ENCODE measurements at regions not wholly inside any gene's neighbourhood (a gene's known extent, or its start where the extent isn't known, plus 50 kb on each side); places are given as distances from the start of the nearest gene placed in this dataset.

- Histone ChIP-seq H3K36me3 (ENCODE audit: control insufficient read depth in 2 of 2, insufficient read depth in 2 of 2, low read length in 2 of 2) (no peaks in the 10 kb centered on the region), H3K9me3 (ENCODE audit: control insufficient read depth in 2 of 2, low read length in 2 of 2) (no peaks in the 10 kb centered on the region), H3K4me3 (ENCODE audit: low read length in 2 of 2) (no peak overlapping the region), H3K27me3 (ENCODE audit: control insufficient read depth in 2 of 2, insufficient read depth in 2 of 2, low read length in 2 of 2) (no peaks in the 10 kb centered on the region), H3K9ac (ENCODE audit: low read depth in 1 of 2, low read length in 2 of 2) (no peak overlapping the region), H3K27ac (ENCODE audit: low read depth in 2 of 2, low read length in 2 of 2) (no peak overlapping the region), H3K4me1 (ENCODE audit: control insufficient read depth in 2 of 2, insufficient read depth in 2 of 2, low read length in 2 of 2) (no peaks in the 10 kb centered on the region)
These were observed 439.2 kb downstream of the SETBP1 start for GRCh38 chr18:45119876-45120275.

- H3K27ac ChIP-seq (ENCODE audit: low read depth in 2 of 2, low read length in 2 of 2): no peak overlapping the region
- H3K4me1 ChIP-seq (ENCODE audit: control insufficient read depth in 2 of 2, insufficient read depth in 2 of 2, low read length in 2 of 2): no peaks in the 10 kb centered on the region
- H3K9me3 ChIP-seq (ENCODE audit: control insufficient read depth in 2 of 2, low read length in 2 of 2): no peaks in the 10 kb centered on the region
- no peak overlapping the region for H3K4me3 ChIP-seq (ENCODE audit: low read length in 2 of 2)
- no peaks in the 10 kb centered on the region for H3K27me3 ChIP-seq (ENCODE audit: control insufficient read depth in 2 of 2, insufficient read depth in 2 of 2, low read length in 2 of 2)
- H3K36me3 ChIP-seq (ENCODE audit: control insufficient read depth in 2 of 2, insufficient read depth in 2 of 2, low read length in 2 of 2): no peaks in the 10 kb centered on the region
- H3K9ac ChIP-seq (ENCODE audit: low read depth in 1 of 2, low read length in 2 of 2): no peak overlapping the region
These were observed 440.5 kb downstream of the SETBP1 start for GRCh38 chr18:45121146-45121545.

- Histone ChIP-seq H3K9ac (ENCODE audit: low read depth in 1 of 2, low read length in 2 of 2) (no peak overlapping the region), H3K4me1 (ENCODE audit: control insufficient read depth in 2 of 2, insufficient read depth in 2 of 2, low read length in 2 of 2) (no peaks in the 10 kb centered on the region), H3K4me3 (ENCODE audit: low read length in 2 of 2) (no peak overlapping the region), H3K36me3 (ENCODE audit: control insufficient read depth in 2 of 2, insufficient read depth in 2 of 2, low read length in 2 of 2) (no peaks in the 10 kb centered on the region), H3K27me3 (ENCODE audit: control insufficient read depth in 2 of 2, insufficient read depth in 2 of 2, low read length in 2 of 2) (no peaks in the 10 kb centered on the region), H3K9me3 (ENCODE audit: control insufficient read depth in 2 of 2, low read length in 2 of 2) (no peaks in the 10 kb centered on the region), H3K27ac (ENCODE audit: low read depth in 2 of 2, low read length in 2 of 2) (no peak overlapping the region)
These were observed 441.8 kb downstream of the SETBP1 start for GRCh38 chr18:45122506-45122905.

- Histone ChIP-seq H3K4me3 (ENCODE audit: low read length in 2 of 2) (no peak overlapping the region), H3K27me3 (ENCODE audit: control insufficient read depth in 2 of 2, insufficient read depth in 2 of 2, low read length in 2 of 2) (no peaks in the 10 kb centered on the region), H3K36me3 (ENCODE audit: control insufficient read depth in 2 of 2, insufficient read depth in 2 of 2, low read length in 2 of 2) (no peaks in the 10 kb centered on the region), H3K4me1 (ENCODE audit: control insufficient read depth in 2 of 2, insufficient read depth in 2 of 2, low read length in 2 of 2) (no peaks in the 10 kb centered on the region), H3K9ac (ENCODE audit: low read depth in 1 of 2, low read length in 2 of 2) (no peak overlapping the region), H3K9me3 (ENCODE audit: control insufficient read depth in 2 of 2, low read length in 2 of 2) (no peaks in the 10 kb centered on the region), H3K27ac (ENCODE audit: low read depth in 2 of 2, low read length in 2 of 2) (no peak overlapping the region)
These were observed 446.7 kb downstream of the SETBP1 start for GRCh38 chr18:45127405-45127804.

GRCh38 chr18:45133276-45133675 is 452.6 kb downstream of the SETBP1 start:
- H3K9ac ChIP-seq (ENCODE audit: low read depth in 1 of 2, low read length in 2 of 2): no peak overlapping the region
- no peaks in the 10 kb centered on the region for H3K9me3 ChIP-seq (ENCODE audit: control insufficient read depth in 2 of 2, low read length in 2 of 2)
- H3K36me3 ChIP-seq (ENCODE audit: control insufficient read depth in 2 of 2, insufficient read depth in 2 of 2, low read length in 2 of 2): no peaks in the 10 kb centered on the region
- H3K4me3 ChIP-seq (ENCODE audit: low read length in 2 of 2): no peak overlapping the region
- no peaks in the 10 kb centered on the region for H3K4me1 ChIP-seq (ENCODE audit: control insufficient read depth in 2 of 2, insufficient read depth in 2 of 2, low read length in 2 of 2)
- no peak overlapping the region for H3K27ac ChIP-seq (ENCODE audit: low read depth in 2 of 2, low read length in 2 of 2)
- H3K27me3 ChIP-seq (ENCODE audit: control insufficient read depth in 2 of 2, insufficient read depth in 2 of 2, low read length in 2 of 2): no peaks in the 10 kb centered on the region

- no peak overlapping the region for H3K27ac ChIP-seq (ENCODE audit: low read depth in 2 of 2, low read length in 2 of 2)
- no peak overlapping the region for H3K9ac ChIP-seq (ENCODE audit: low read depth in 1 of 2, low read length in 2 of 2)
- H3K36me3 ChIP-seq (ENCODE audit: control insufficient read depth in 2 of 2, insufficient read depth in 2 of 2, low read length in 2 of 2): no peaks in the 10 kb centered on the region
These were observed 455.8 kb downstream of the SETBP1 start for GRCh38 chr18:45136381-45137086.

GRCh38 chr18:45137087-45137419 is 456.4 kb downstream of the SETBP1 start:
- Histone ChIP-seq H3K9ac (ENCODE audit: low read depth in 1 of 2, low read length in 2 of 2) (no peak overlapping the region), H3K27me3 (ENCODE audit: control insufficient read depth in 2 of 2, insufficient read depth in 2 of 2, low read length in 2 of 2) (no peaks in the 10 kb centered on the region)

More at GRCh38 chr18:45136381-45137086, 455.8 kb downstream of the SETBP1 start:
- no peaks in the 10 kb centered on the region for H3K9me3 ChIP-seq (ENCODE audit: control insufficient read depth in 2 of 2, low read length in 2 of 2)
- no peaks in the 10 kb centered on the region for H3K4me1 ChIP-seq (ENCODE audit: control insufficient read depth in 2 of 2, insufficient read depth in 2 of 2, low read length in 2 of 2)
- H3K27me3 ChIP-seq (ENCODE audit: control insufficient read depth in 2 of 2, insufficient read depth in 2 of 2, low read length in 2 of 2): no peaks in the 10 kb centered on the region
- no peak overlapping the region for H3K4me3 ChIP-seq (ENCODE audit: low read length in 2 of 2)

GRCh38 chr18:45139478-45139877 is 458.8 kb downstream of the SETBP1 start:
- Histone ChIP-seq H3K4me3 (ENCODE audit: low read length in 2 of 2) (no peak overlapping the region), H3K27ac (ENCODE audit: low read depth in 2 of 2, low read length in 2 of 2) (no peak overlapping the region), H3K9me3 (ENCODE audit: control insufficient read depth in 2 of 2, low read length in 2 of 2) (no peaks in the 10 kb centered on the region), H3K27me3 (ENCODE audit: control insufficient read depth in 2 of 2, insufficient read depth in 2 of 2, low read length in 2 of 2) (no peaks in the 10 kb centered on the region), H3K36me3 (ENCODE audit: control insufficient read depth in 2 of 2, insufficient read depth in 2 of 2, low read length in 2 of 2) (no peaks in the 10 kb centered on the region), H3K4me1 (ENCODE audit: control insufficient read depth in 2 of 2, insufficient read depth in 2 of 2, low read length in 2 of 2) (no peaks in the 10 kb centered on the region), H3K9ac (ENCODE audit: low read depth in 1 of 2, low read length in 2 of 2) (no peak overlapping the region)

More at GRCh38 chr18:45137087-45137419, 456.4 kb downstream of the SETBP1 start:
- Histone ChIP-seq H3K27ac (ENCODE audit: low read depth in 2 of 2, low read length in 2 of 2) (no peak overlapping the region), H3K4me3 (ENCODE audit: low read length in 2 of 2) (no peak overlapping the region), H3K36me3 (ENCODE audit: control insufficient read depth in 2 of 2, insufficient read depth in 2 of 2, low read length in 2 of 2) (no peaks in the 10 kb centered on the region), H3K4me1 (ENCODE audit: control insufficient read depth in 2 of 2, insufficient read depth in 2 of 2, low read length in 2 of 2) (no peaks in the 10 kb centered on the region), H3K9me3 (ENCODE audit: control insufficient read depth in 2 of 2, low read length in 2 of 2) (no peaks in the 10 kb centered on the region)

GRCh38 chr18:45142868-45143267 is 462.2 kb downstream of the SETBP1 start:
- Histone ChIP-seq H3K36me3 (ENCODE audit: control insufficient read depth in 2 of 2, insufficient read depth in 2 of 2, low read length in 2 of 2) (no peaks in the 10 kb centered on the region), H3K9ac (ENCODE audit: low read depth in 1 of 2, low read length in 2 of 2) (no peak overlapping the region), H3K27ac (ENCODE audit: low read depth in 2 of 2, low read length in 2 of 2) (no peak overlapping the region), H3K4me3 (ENCODE audit: low read length in 2 of 2) (no peak overlapping the region), H3K9me3 (ENCODE audit: control insufficient read depth in 2 of 2, low read length in 2 of 2) (no peaks in the 10 kb centered on the region), H3K4me1 (ENCODE audit: control insufficient read depth in 2 of 2, insufficient read depth in 2 of 2, low read length in 2 of 2) (no peaks in the 10 kb centered on the region), H3K27me3 (ENCODE audit: control insufficient read depth in 2 of 2, insufficient read depth in 2 of 2, low read length in 2 of 2) (no peaks in the 10 kb centered on the region)

- H3K9me3 ChIP-seq (ENCODE audit: control insufficient read depth in 2 of 2, low read length in 2 of 2): no peaks in the 10 kb centered on the region
- no peaks in the 10 kb centered on the region for H3K27me3 ChIP-seq (ENCODE audit: control insufficient read depth in 2 of 2, insufficient read depth in 2 of 2, low read length in 2 of 2)
- no peaks in the 10 kb centered on the region for H3K36me3 ChIP-seq (ENCODE audit: control insufficient read depth in 2 of 2, insufficient read depth in 2 of 2, low read length in 2 of 2)
- no peak overlapping the region for H3K27ac ChIP-seq (ENCODE audit: low read depth in 2 of 2, low read length in 2 of 2)
- no peak overlapping the region for H3K4me3 ChIP-seq (ENCODE audit: low read length in 2 of 2)
- no peaks in the 10 kb centered on the region for H3K4me1 ChIP-seq (ENCODE audit: control insufficient read depth in 2 of 2, insufficient read depth in 2 of 2, low read length in 2 of 2)
- no peak overlapping the region for H3K9ac ChIP-seq (ENCODE audit: low read depth in 1 of 2, low read length in 2 of 2)
These were observed 465.6 kb upstream of the SLC14A2 start for GRCh38 chr18:45149712-45150111.

- Histone ChIP-seq H3K9me3 (ENCODE audit: control insufficient read depth in 2 of 2, low read length in 2 of 2) (no peaks in the 10 kb centered on the region), H3K4me3 (ENCODE audit: low read length in 2 of 2) (no peak overlapping the region), H3K27me3 (ENCODE audit: control insufficient read depth in 2 of 2, insufficient read depth in 2 of 2, low read length in 2 of 2) (no peaks in the 10 kb centered on the region), H3K4me1 (ENCODE audit: control insufficient read depth in 2 of 2, insufficient read depth in 2 of 2, low read length in 2 of 2) (no peaks in the 10 kb centered on the region), H3K27ac (ENCODE audit: low read depth in 2 of 2, low read length in 2 of 2) (no peak overlapping the region), H3K36me3 (ENCODE audit: control insufficient read depth in 2 of 2, insufficient read depth in 2 of 2, low read length in 2 of 2) (no peaks in the 10 kb centered on the region), H3K9ac (ENCODE audit: low read depth in 1 of 2, low read length in 2 of 2) (no peak overlapping the region)
These were observed 463.6 kb upstream of the SLC14A2 start for GRCh38 chr18:45151645-45152044.

Measured in mucosa of rectum (tissue), 2 donors.